ENCODE measurements at regions not wholly inside any gene's neighbourhood (a gene's known extent, or its start where the extent isn't known, plus 50 kb on each side); places are given as distances from the start of the nearest gene placed in this dataset.

DNA sequence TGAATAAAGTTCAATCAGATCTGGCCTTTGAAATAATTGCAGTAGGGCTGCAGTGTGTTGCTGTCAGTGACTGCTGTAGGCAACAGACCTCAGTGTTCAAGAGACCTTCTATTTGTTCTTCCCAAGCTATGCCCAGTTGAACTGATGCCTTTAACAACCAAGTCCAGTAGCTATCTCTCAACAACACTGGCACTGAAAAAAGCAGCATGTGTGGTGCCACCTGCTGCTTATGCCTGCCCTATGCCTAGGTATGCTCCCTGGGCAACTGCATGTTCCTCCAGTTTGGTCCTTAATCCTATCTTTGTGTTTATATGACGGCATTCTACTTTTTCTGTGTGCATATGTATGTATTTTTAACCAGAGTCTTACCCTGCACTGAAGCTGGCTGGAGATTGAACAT is 523.9 kb upstream of the MEX3C start:
- Histone ChIP-seq H3K36me3 (replicated peaks in 1 of 2; ENCODE audit: control insufficient read depth in 1 of 2, insufficient read depth in 2 of 2, low read length in 1 of 2) (no peaks in the 10 kb centered on the region), H3K4me3 (ENCODE audit: low read depth in 2 of 2, low read length in 1 of 2) (no peak overlapping the region), H3F3A (replicated peaks; ENCODE audit: insufficient read depth) (no peaks in the 10 kb centered on the region), H3K27ac (ENCODE audit: low read depth in 2 of 2, low read length in 1 of 2) (no peak overlapping the region), H3K79me2 (ENCODE audit: insufficient read depth) (no peaks in the 10 kb centered on the region), H4K20me1 (ENCODE audit: insufficient read depth) (no peaks in the 10 kb centered on the region), H3K4me2 (no peak overlapping the region), H3K9me2 (no peaks in the 10 kb centered on the region), H3K4me1 (ENCODE audit: control insufficient read depth in 1 of 2, insufficient read depth in 2 of 2, low read depth in 1 of 2, low read length in 1 of 2) (peaks cover 0 to 6% of the 10 kb centered on the region in 2 experiments; a peak in 2 of 4 replicates), H3K9me3 (no peaks in the 10 kb centered on the region), H2AFZ (ENCODE audit: low read depth) (no peak overlapping the region), H3K27me3 (ENCODE audit: insufficient read depth) (no peaks in the 10 kb centered on the region), H3K9ac (no peak overlapping the region)
- TF ChIP-seq JUND (IDR thresholded peaks at IDR 0.05) (no peak), SMC3 (IDR thresholded peaks at IDR 0.05; ENCODE audit: low read depth, low read length) (no peak), MAX (IDR thresholded peaks at IDR 0.05; ENCODE audit: low read depth) (no peak), POLR2AphosphoS5 (IDR thresholded peaks at IDR 0.05; ENCODE audit: low read depth, low read length) (no peak), PBX3 (IDR thresholded peaks at IDR 0.05) (no peak), TAF1 (IDR thresholded peaks at IDR 0.05; ENCODE audit: borderline replicate concordance, low read depth, low read length) (no peak), FOXJ3 (CRISPR knock-in tag; IDR thresholded peaks at IDR 0.05) (no peak), USF1 (IDR thresholded peaks at IDR 0.05; ENCODE audit: borderline replicate concordance, low read depth) (no peak), YY1 (IDR thresholded peaks at IDR 0.05; ENCODE audit: low read depth) (no peak), NFIC (IDR thresholded peaks at IDR 0.05; ENCODE audit: borderline replicate concordance) (no peak), ELF1 (IDR thresholded peaks at IDR 0.05) (no peak), TEAD4 (IDR thresholded peaks at IDR 0.05; ENCODE audit: borderline replicate concordance, insufficient read depth) (no peak), RXRA (IDR thresholded peaks at IDR 0.05; ENCODE audit: borderline replicate concordance, low read depth) (no peak), FOXM1 (IDR thresholded peaks at IDR 0.05; ENCODE audit: low read depth) (no peak)
- no peak for DNase-seq
- ChIA-PET CTCF (no interaction called here), POLR2A (no interaction called here)
- 0% methylated on average over 1 of the region's 1 CpG for WGBS (ENCODE audit: low lambda C conversion rate)

- H3K9ac ChIP-seq: no peak overlapping the region
- CTCF ChIA-PET: no interaction called here
- 24% methylated on average over 2 of the region's 2 CpGs for WGBS (ENCODE audit: low lambda C conversion rate)
Measured at GRCh38 chr18:51721996-51722395, 524.5 kb upstream of the MEX3C start.

More at GRCh38 chr18:51721996-51722395, 524.5 kb upstream of the MEX3C start:
- no peaks in the 10 kb centered on the region for H4K20me1 ChIP-seq (ENCODE audit: insufficient read depth)
- no peak for TF ChIP-seq EZH2phosphoT487 (IDR thresholded peaks at IDR 0.05; ENCODE audit: borderline replicate concordance, low read depth)
- TF ChIP-seq USF1 (IDR thresholded peaks at IDR 0.05; ENCODE audit: borderline replicate concordance, low read depth): no peak
- TF ChIP-seq MEF2A (IDR thresholded peaks at IDR 0.05; ENCODE audit: borderline replicate concordance, low read depth): no peak
- TF ChIP-seq RFX5 (IDR thresholded peaks at IDR 0.05; ENCODE audit: low read length): no peak
- no peaks in the 10 kb centered on the region for H3K79me2 ChIP-seq (ENCODE audit: insufficient read depth)
- H3F3A ChIP-seq (replicated peaks; ENCODE audit: insufficient read depth): no peaks in the 10 kb centered on the region
- POLR2A ChIA-PET: no interaction called here
- H3K4me1 ChIP-seq (ENCODE audit: control insufficient read depth in 1 of 2, insufficient read depth in 2 of 2, low read depth in 1 of 2, low read length in 1 of 2): peaks cover 0 to 6% of the 10 kb centered on the region in 2 experiments; a peak in 2 of 4 replicates
- H3K4me2 ChIP-seq: no peak overlapping the region
- H2AFZ ChIP-seq (ENCODE audit: low read depth): no peak overlapping the region
- no peaks in the 10 kb centered on the region for H3K27me3 ChIP-seq (ENCODE audit: insufficient read depth)
- H3K9me2 ChIP-seq: no peaks in the 10 kb centered on the region
- no peaks in the 10 kb centered on the region for H3K36me3 ChIP-seq (replicated peaks in 1 of 2; ENCODE audit: control insufficient read depth in 1 of 2, insufficient read depth in 2 of 2, low read length in 1 of 2)
- no peak overlapping the region for H3K4me3 ChIP-seq (ENCODE audit: low read depth in 2 of 2, low read length in 1 of 2)
- no peaks in the 10 kb centered on the region for H3K9me3 ChIP-seq
- no peak for DNase-seq
- H3K27ac ChIP-seq (ENCODE audit: low read depth in 2 of 2, low read length in 1 of 2): no peak overlapping the region

All from SK-N-SH (cell line).